ENCODE measurements at regions not wholly inside any gene's neighbourhood (a gene's known extent, or its start where the extent isn't known, plus 50 kb on each side); places are given as distances from the start of the nearest gene placed in this dataset.

DNA sequence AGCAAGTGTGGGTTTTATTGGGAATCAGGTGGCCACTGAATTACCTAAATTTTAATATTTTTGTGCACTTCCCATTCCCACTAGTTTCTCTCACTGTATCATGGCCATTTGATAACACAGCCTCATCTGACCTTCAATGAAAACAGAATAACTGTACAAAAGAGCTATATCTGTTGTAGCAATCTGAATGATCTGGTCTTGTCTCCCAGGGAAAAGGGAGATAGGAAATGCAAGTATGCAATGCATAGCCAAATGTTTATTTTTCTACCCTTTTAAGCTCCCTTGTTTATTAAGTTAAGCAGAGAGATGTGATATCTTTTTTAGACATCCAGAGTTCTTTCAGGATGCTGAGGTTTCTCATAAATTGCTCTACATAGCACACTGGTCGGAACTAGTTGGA, 288.3 kb upstream of the CLINT1 start:
- 97% methylated on average over 1 of the region's 1 CpG for WGBS
- H3K9me3 ChIP-seq (ENCODE audit: control insufficient read depth in 2 of 2, insufficient read depth in 1 of 2, low read length in 1 of 2) = no peaks in the 10 kb centered on the region
- no peak overlapping the region for H3K4me3 ChIP-seq (ENCODE audit: low read length in 2 of 2)
- H3K27ac ChIP-seq (ENCODE audit: low read depth in 1 of 2, low read length in 1 of 2) = no peak overlapping the region
- no peaks in the 10 kb centered on the region for H3K27me3 ChIP-seq (ENCODE audit: control insufficient read depth in 2 of 2, insufficient read depth in 1 of 2, low read length in 1 of 2)
- no peaks in the 10 kb centered on the region for H3K4me1 ChIP-seq (ENCODE audit: control insufficient read depth in 2 of 2, insufficient read depth in 2 of 2, low read length in 2 of 2)
- DNase-seq (ENCODE audit: low read depth in 6 of 9, low spot score in 9 of 9) = no peak
- no peaks in the 10 kb centered on the region for H3K36me3 ChIP-seq (ENCODE audit: control insufficient read depth in 2 of 2, insufficient read depth in 2 of 2, low read length in 1 of 2)

DNA sequence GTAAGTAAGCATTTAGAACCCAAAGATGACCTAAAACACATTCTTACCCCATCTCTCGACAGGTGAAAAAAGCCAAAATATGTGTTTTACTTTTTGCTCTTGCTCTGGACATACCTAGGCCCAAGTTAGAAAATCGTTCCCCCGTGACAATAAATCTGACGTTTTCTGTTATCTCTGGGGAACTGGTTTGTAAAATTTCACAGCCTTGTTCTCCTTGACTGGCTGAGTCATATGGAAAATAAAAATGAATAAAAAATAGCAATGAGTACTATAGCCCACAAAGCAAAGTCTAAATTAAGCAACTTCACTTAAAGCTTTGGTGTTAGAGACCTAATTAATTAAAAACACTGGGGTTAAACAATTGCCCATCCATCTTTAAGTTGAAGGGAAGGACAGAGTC, 286.9 kb upstream of the CLINT1 start:
- Histone ChIP-seq H3K9me3 (ENCODE audit: control insufficient read depth in 2 of 2, insufficient read depth in 1 of 2, low read length in 1 of 2) (no peaks in the 10 kb centered on the region), H3K27ac (ENCODE audit: low read depth in 1 of 2, low read length in 1 of 2) (no peak overlapping the region), H3K4me3 (ENCODE audit: low read length in 2 of 2) (no peak overlapping the region), H3K36me3 (ENCODE audit: control insufficient read depth in 2 of 2, insufficient read depth in 2 of 2, low read length in 1 of 2) (no peaks in the 10 kb centered on the region), H3K27me3 (ENCODE audit: control insufficient read depth in 2 of 2, insufficient read depth in 1 of 2, low read length in 1 of 2) (no peaks in the 10 kb centered on the region), H3K4me1 (ENCODE audit: control insufficient read depth in 2 of 2, insufficient read depth in 2 of 2, low read length in 2 of 2) (no peaks in the 10 kb centered on the region)
- WGBS = 96% methylated on average over 4 of the region's 4 CpGs
- no peak for DNase-seq (ENCODE audit: low read depth in 6 of 9, low spot score in 9 of 9)

DNA sequence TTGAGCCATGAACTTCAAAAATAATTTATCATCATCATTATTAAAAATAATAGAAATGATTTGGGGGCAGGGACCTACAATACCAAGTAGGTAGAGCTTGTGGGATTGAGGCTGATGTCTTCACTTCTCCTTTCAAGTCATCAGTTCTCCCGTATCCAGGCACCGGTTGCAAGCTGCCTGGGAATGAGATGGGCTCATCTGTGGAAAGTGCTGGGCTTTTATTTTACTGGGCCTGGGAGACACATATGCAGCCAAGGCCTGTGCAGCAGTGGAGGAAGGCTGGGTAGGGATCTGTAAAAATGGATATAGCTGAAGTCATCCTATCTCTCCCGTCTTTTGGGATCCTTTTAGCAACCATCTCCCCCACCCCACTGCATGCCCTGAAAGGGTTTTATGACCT, 284.1 kb upstream of the CLINT1 start:
- no peaks in the 10 kb centered on the region for H3K36me3 ChIP-seq (ENCODE audit: control insufficient read depth in 2 of 2, insufficient read depth in 2 of 2, low read length in 1 of 2)
- no peaks in the 10 kb centered on the region for H3K9me3 ChIP-seq (ENCODE audit: control insufficient read depth in 2 of 2, insufficient read depth in 1 of 2, low read length in 1 of 2)
- H3K4me3 ChIP-seq (ENCODE audit: low read length in 2 of 2) = no peak overlapping the region
- no peak for DNase-seq (ENCODE audit: low read depth in 6 of 9, low spot score in 9 of 9)
- H3K27me3 ChIP-seq (ENCODE audit: control insufficient read depth in 2 of 2, insufficient read depth in 1 of 2, low read length in 1 of 2) = no peaks in the 10 kb centered on the region
- WGBS = 66% methylated on average over 3 of the region's 3 CpGs
- no peak overlapping the region for H3K27ac ChIP-seq (ENCODE audit: low read depth in 1 of 2, low read length in 1 of 2)
- no peaks in the 10 kb centered on the region for H3K4me1 ChIP-seq (ENCODE audit: control insufficient read depth in 2 of 2, insufficient read depth in 2 of 2, low read length in 2 of 2)

DNA sequence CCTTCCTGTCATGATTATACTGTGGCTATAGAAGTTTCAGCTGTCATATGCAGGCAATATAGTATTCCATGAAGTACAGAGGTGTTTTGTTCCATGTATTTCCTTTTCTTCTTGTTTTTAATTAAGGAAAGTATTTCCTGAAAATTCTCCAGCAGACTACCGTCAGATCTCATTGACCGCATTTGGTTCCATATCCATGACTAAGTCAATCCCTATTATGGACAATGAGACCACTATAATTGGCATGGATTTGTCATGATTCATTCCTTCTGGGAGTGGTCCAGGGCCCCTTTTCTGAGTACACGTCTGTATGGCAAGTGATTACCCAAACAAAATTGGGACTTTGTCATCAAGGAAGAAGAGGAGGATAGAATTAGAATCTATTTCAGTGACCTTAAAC, 283.2 kb upstream of the CLINT1 start:
- 98% methylated on average over 3 of the region's 3 CpGs for WGBS
- DNase-seq (ENCODE audit: low read depth in 6 of 9, low spot score in 9 of 9) = no peak
- Histone ChIP-seq H3K4me1 (ENCODE audit: control insufficient read depth in 2 of 2, insufficient read depth in 2 of 2, low read length in 2 of 2) (no peaks in the 10 kb centered on the region), H3K27me3 (ENCODE audit: control insufficient read depth in 2 of 2, insufficient read depth in 1 of 2, low read length in 1 of 2) (no peaks in the 10 kb centered on the region), H3K36me3 (ENCODE audit: control insufficient read depth in 2 of 2, insufficient read depth in 2 of 2, low read length in 1 of 2) (no peaks in the 10 kb centered on the region), H3K27ac (ENCODE audit: low read depth in 1 of 2, low read length in 1 of 2) (no peak overlapping the region), H3K4me3 (ENCODE audit: low read length in 2 of 2) (no peak overlapping the region), H3K9me3 (ENCODE audit: control insufficient read depth in 2 of 2, insufficient read depth in 1 of 2, low read length in 1 of 2) (no peaks in the 10 kb centered on the region)

DNA sequence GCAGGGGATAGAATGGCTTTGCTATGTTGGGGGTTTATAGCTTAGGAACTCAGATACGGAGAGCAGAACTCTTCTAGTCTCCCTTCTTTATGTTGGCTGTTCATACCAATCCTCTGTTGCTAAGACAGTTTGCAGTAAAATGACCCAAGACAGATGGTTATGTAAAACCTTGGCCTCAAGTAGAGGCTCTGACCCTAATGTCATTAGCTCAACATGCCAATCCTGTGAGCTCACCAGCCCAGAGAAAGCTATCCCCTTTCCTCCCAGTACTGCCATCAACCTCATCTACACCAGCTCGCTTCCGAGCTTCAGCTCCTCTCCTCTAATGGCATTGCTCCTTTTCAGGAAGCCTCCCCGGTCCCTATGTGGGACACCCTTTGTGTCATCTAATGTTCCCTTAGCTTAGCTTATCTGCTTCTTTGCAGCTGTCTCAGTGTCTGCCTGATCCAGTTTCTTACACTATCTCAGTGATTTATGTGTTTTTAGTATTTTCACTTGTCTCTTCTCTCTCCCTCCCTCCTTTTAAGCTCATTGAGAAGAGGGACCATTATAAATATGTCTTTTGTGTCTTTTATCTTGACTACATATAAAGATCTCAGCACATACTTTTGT, 281.3 kb upstream of the CLINT1 start:
- no peaks in the 10 kb centered on the region for H3K27me3 ChIP-seq (ENCODE audit: control insufficient read depth in 2 of 2, insufficient read depth in 1 of 2, low read length in 1 of 2)
- H3K36me3 ChIP-seq (ENCODE audit: control insufficient read depth in 2 of 2, insufficient read depth in 2 of 2, low read length in 1 of 2) = no peaks in the 10 kb centered on the region
- 95% methylated on average over 4 of the region's 4 CpGs for WGBS
- H3K4me1 ChIP-seq (ENCODE audit: control insufficient read depth in 2 of 2, insufficient read depth in 2 of 2, low read length in 2 of 2) = no peaks in the 10 kb centered on the region
- H3K4me3 ChIP-seq (ENCODE audit: low read length in 2 of 2) = no peak overlapping the region
- DNase-seq (ENCODE audit: low read depth in 6 of 9, low spot score in 9 of 9) = no peak
- no peak overlapping the region for H3K27ac ChIP-seq (ENCODE audit: low read depth in 1 of 2, low read length in 1 of 2)
- H3K9me3 ChIP-seq (ENCODE audit: control insufficient read depth in 2 of 2, insufficient read depth in 1 of 2, low read length in 1 of 2) = no peaks in the 10 kb centered on the region

DNA sequence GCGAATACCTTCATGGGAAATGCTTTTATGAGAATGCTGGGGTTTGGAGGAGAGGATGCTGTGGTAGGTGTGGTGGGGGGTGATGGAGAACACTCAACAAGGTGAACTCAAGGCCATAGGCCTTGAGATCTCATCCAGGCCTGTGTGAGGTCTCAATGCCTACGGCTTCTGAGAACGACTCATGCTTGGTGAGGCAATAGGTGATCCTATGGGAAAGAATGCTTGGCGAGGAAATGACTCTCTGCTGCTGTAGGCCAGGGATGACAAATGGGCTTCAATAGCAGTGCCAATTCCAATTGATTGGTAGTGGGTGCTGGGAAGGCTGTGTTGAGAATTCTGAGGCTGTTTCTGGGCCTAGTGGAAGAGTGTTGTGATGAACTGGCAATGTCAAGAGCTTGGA, 280.2 kb upstream of the CLINT1 start:
- H3K4me3 ChIP-seq (ENCODE audit: low read length in 2 of 2) = no peak overlapping the region
- H3K4me1 ChIP-seq (ENCODE audit: control insufficient read depth in 2 of 2, insufficient read depth in 2 of 2, low read length in 2 of 2) = no peaks in the 10 kb centered on the region
- no peak for DNase-seq (ENCODE audit: low read depth in 6 of 9, low spot score in 9 of 9)
- no peaks in the 10 kb centered on the region for H3K27me3 ChIP-seq (ENCODE audit: control insufficient read depth in 2 of 2, insufficient read depth in 1 of 2, low read length in 1 of 2)
- no peaks in the 10 kb centered on the region for H3K9me3 ChIP-seq (ENCODE audit: control insufficient read depth in 2 of 2, insufficient read depth in 1 of 2, low read length in 1 of 2)
- H3K27ac ChIP-seq (ENCODE audit: low read depth in 1 of 2, low read length in 1 of 2) = no peak overlapping the region
- H3K36me3 ChIP-seq (ENCODE audit: control insufficient read depth in 2 of 2, insufficient read depth in 2 of 2, low read length in 1 of 2) = no peaks in the 10 kb centered on the region
- WGBS = 96% methylated on average over 4 of the region's 4 CpGs

DNA sequence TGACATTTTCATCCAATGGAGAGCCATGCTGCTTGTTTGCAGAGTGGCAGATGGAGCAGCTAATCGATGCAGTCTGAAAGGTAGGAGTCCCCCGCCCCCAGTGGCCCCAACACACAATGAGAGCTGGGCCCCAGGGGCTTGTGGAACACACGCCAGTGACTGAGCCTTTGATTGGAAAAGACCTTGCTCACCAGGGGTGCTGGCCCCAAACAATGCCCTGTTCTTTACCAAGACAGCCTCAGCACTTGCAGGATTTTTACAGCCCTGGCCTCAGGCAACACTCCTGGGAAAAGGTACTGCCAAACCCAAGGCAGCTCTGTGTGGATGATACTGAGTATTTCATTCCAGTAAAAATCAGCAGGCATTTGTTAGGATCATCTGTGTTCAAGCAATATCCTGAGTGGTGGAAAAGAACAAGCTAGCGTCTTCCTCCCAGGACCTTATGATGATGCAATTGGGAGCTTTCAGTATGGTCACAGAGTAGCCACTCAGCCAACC, 276.8 kb upstream of the CLINT1 start:
- DNase-seq (ENCODE audit: low read depth in 6 of 9, low spot score in 9 of 9) = no peak
- H3K9me3 ChIP-seq (ENCODE audit: control insufficient read depth in 2 of 2, insufficient read depth in 1 of 2, low read length in 1 of 2) = no peaks in the 10 kb centered on the region
- WGBS = 91% methylated on average over 4 of the region's 4 CpGs

DNA sequence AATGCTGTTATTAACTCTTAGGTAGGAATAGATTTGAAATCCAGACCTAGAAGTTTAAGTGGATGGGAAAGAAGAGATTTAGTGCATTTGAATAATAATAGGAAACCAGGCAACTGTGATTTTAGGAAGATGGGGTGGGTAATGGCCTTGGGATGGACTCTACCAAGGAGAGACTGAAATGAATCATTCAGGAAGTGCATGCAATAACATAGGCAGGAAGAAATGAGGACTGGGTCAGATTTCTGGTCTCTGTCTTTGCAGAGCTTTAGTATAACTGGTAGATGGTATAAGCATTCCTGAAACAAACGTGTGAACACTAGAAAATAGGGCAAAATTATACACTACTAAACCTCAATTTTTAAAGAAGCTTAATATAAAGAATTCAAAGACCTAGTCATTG, 274.4 kb upstream of the CLINT1 start:
- DNase-seq (ENCODE audit: low read depth in 6 of 9, low spot score in 9 of 9) = no peak
- no peaks in the 10 kb centered on the region for H3K27me3 ChIP-seq (ENCODE audit: control insufficient read depth in 2 of 2, insufficient read depth in 1 of 2, low read length in 1 of 2)
- WGBS = 95% methylated on average over 1 of the region's 1 CpG
- no peaks in the 10 kb centered on the region for H3K36me3 ChIP-seq (ENCODE audit: control insufficient read depth in 2 of 2, insufficient read depth in 2 of 2, low read length in 1 of 2)
- H3K9me3 ChIP-seq (ENCODE audit: control insufficient read depth in 2 of 2, insufficient read depth in 1 of 2, low read length in 1 of 2) = no peaks in the 10 kb centered on the region
- H3K4me3 ChIP-seq (ENCODE audit: low read length in 2 of 2) = no peak overlapping the region
- H3K27ac ChIP-seq (ENCODE audit: low read depth in 1 of 2, low read length in 1 of 2) = no peak overlapping the region
- H3K4me1 ChIP-seq (ENCODE audit: control insufficient read depth in 2 of 2, insufficient read depth in 2 of 2, low read length in 2 of 2) = no peaks in the 10 kb centered on the region

More for the DNA sequence above, 276.8 kb upstream of the CLINT1 start:
- no peaks in the 10 kb centered on the region for H3K27me3 ChIP-seq (ENCODE audit: control insufficient read depth in 2 of 2, insufficient read depth in 1 of 2, low read length in 1 of 2)
- no peaks in the 10 kb centered on the region for H3K36me3 ChIP-seq (ENCODE audit: control insufficient read depth in 2 of 2, insufficient read depth in 2 of 2, low read length in 1 of 2)
- H3K27ac ChIP-seq (ENCODE audit: low read depth in 1 of 2, low read length in 1 of 2) = no peak overlapping the region
- H3K4me1 ChIP-seq (ENCODE audit: control insufficient read depth in 2 of 2, insufficient read depth in 2 of 2, low read length in 2 of 2) = no peaks in the 10 kb centered on the region
- no peak overlapping the region for H3K4me3 ChIP-seq (ENCODE audit: low read length in 2 of 2)

DNA sequence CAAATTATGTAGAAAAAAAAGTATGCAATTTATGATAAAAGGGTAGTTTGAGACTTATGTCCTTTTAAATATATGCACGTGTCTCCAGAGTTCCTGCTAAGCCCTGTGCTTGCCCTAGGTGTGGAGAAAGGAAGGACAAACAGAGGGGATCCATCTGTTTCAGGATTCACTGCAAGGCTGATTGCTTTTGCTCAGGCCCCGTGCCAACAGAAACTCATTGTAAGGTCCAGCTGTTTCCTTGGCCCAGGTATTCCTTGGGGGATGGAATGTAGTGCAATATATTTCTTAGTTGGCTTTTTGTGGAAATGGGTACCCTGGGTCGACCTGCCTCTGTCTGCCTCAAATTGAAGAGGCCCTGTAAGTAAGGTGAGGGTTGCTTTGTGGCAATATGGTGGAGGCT, 268.6 kb upstream of the CLINT1 start:
- Histone ChIP-seq H3K9me3 (ENCODE audit: control insufficient read depth in 2 of 2, insufficient read depth in 1 of 2, low read length in 1 of 2) (no peaks in the 10 kb centered on the region), H3K36me3 (ENCODE audit: control insufficient read depth in 2 of 2, insufficient read depth in 2 of 2, low read length in 1 of 2) (no peaks in the 10 kb centered on the region), H3K27ac (ENCODE audit: low read depth in 1 of 2, low read length in 1 of 2) (no peak overlapping the region), H3K4me3 (ENCODE audit: low read length in 2 of 2) (no peak overlapping the region), H3K27me3 (ENCODE audit: control insufficient read depth in 2 of 2, insufficient read depth in 1 of 2, low read length in 1 of 2) (no peaks in the 10 kb centered on the region), H3K4me1 (ENCODE audit: control insufficient read depth in 2 of 2, insufficient read depth in 2 of 2, low read length in 2 of 2) (no peaks in the 10 kb centered on the region)
- DNase-seq (ENCODE audit: low read depth in 6 of 9, low spot score in 9 of 9) = no peak
- 90% methylated on average over 3 of the region's 3 CpGs for WGBS
